ENCODE measurements at regions not wholly inside any gene's neighbourhood (a gene's known extent, or its start where the extent isn't known, plus 50 kb on each side); places are given as distances from the start of the nearest gene placed in this dataset.

DNA sequence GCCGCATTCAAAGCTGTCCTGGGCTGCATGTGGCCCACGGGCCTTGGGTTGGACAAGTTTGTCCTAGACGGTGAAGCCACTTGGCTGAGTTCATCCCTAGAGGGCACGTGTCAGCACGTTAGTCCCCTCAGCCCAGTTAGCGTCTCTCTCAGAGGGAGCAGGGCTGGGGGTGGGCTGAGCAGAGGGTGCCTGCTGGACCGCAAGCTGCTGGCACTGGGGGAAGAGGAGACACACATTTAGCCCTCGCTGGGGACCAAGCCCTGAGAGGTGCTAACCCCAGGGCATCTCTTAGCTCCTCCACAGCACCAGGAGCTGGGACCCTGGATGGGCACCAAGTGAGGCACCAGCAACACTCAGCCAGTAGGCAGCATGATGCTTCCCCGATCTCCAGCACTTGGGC is 107.0 kb downstream of the SHANK2 start:
- CTCF ChIA-PET: no interaction called here
- TF ChIP-seq FOXM1 (IDR thresholded peaks at IDR 0.05; ENCODE audit: borderline replicate concordance) (no peak), L3MBTL2 (conservative IDR thresholded peaks at IDR 0.05) (no peak), LEF1 (IDR thresholded peaks at IDR 0.05; ENCODE audit: borderline replicate concordance) (no peak), ELF4 (IDR thresholded peaks at IDR 0.05) (no peak), BHLHE40 (IDR thresholded peaks at IDR 0.05; ENCODE audit: borderline replicate concordance) (no peak), FOXK2 (IDR thresholded peaks at IDR 0.05) (no peak), CTBP1 (IDR thresholded peaks at IDR 0.05; ENCODE audit: borderline replicate concordance) (no peak), SP1 (IDR thresholded peaks at IDR 0.05) (no peak), FOXA1 (IDR thresholded peaks at IDR 0.05) (no peak), NFRKB (IDR thresholded peaks at IDR 0.05) (no peak), HDGF (IDR thresholded peaks at IDR 0.05; ENCODE audit: borderline replicate concordance) (no peak), ZNF384 (IDR thresholded peaks at IDR 0.05) (no peak), ARNT (IDR thresholded peaks at IDR 0.05) (no peak), SUZ12 (IDR thresholded peaks at IDR 0.05) (no peak), TARDBP (IDR thresholded peaks at IDR 0.05) (no peak)
- TF ChIP-seq, protein P1, sequence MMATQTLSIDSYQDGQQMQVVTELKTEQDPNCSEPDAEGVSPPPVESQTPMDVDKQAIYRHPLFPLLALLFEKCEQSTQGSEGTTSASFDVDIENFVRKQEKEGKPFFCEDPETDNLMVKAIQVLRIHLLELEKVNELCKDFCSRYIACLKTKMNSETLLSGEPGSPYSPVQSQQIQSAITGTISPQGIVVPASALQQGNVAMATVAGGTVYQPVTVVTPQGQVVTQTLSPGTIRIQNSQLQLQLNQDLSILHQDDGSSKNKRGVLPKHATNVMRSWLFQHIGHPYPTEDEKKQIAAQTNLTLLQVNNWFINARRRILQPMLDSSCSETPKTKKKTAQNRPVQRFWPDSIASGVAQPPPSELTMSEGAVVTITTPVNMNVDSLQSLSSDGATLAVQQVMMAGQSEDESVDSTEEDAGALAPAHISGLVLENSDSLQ (IDR thresholded peaks at IDR 0.05): no peak
- DNase-seq (ENCODE audit: extremely low spot score): no peak
- POLR2A ChIA-PET: no interaction called here

GRCh38 chr11:71144736-71145135 is 107.6 kb downstream of the SHANK2 start:
- DNase-seq (ENCODE audit: extremely low spot score): no peak

DNA sequence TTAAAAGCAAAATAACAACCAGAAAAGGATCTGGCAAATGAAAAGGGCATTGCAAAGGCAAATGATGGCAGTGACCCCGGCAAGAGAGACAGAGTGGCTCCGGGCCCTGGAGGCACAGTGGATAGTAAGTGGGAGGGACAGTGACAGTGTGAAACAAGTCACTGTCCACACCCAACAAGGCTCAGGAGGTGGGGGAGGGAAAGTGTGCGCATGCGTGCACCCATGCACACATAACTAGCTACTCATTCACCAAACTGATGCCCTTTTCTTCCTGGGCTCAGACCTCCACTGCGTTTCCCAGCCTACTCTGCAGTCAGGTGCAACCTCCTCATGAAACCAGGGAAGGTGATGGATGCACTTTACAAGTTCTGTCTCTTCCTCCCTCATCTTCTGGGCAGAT is 108.4 kb downstream of the SHANK2 start:
- TF ChIP-seq FOXA1 (IDR thresholded peaks at IDR 0.05): no peak
- no peak for TF ChIP-seq TARDBP (IDR thresholded peaks at IDR 0.05)
- TF ChIP-seq CTBP1 (IDR thresholded peaks at IDR 0.05; ENCODE audit: borderline replicate concordance): no peak
- no peak for TF ChIP-seq SP1 (IDR thresholded peaks at IDR 0.05)
- TF ChIP-seq, protein P1 (IDR thresholded peaks at IDR 0.05): no peak
- CTCF ChIA-PET: no interaction called here
- no peak for DNase-seq (ENCODE audit: extremely low spot score)
- POLR2A ChIA-PET: no interaction called here

More at GRCh38 chr11:71144736-71145135, 107.6 kb downstream of the SHANK2 start:
- CTCF ChIA-PET: interaction anchor here (0.6 kb wide), 1 partner anchor 10 kb away, joined by 3 read pairs; no protein-coding TSS in a partner anchor
- TF ChIP-seq FOXA1 (IDR thresholded peaks at IDR 0.05) (no peak), ZNF384 (IDR thresholded peaks at IDR 0.05) (no peak), FOXK2 (IDR thresholded peaks at IDR 0.05) (no peak), CTBP1 (IDR thresholded peaks at IDR 0.05; ENCODE audit: borderline replicate concordance) (no peak), ARNT (IDR thresholded peaks at IDR 0.05) (no peak), SP1 (IDR thresholded peaks at IDR 0.05) (no peak), BHLHE40 (IDR thresholded peaks at IDR 0.05; ENCODE audit: borderline replicate concordance) (no peak), NFRKB (IDR thresholded peaks at IDR 0.05) (no peak), HDGF (IDR thresholded peaks at IDR 0.05; ENCODE audit: borderline replicate concordance) (no peak), LEF1 (IDR thresholded peaks at IDR 0.05; ENCODE audit: borderline replicate concordance) (no peak), L3MBTL2 (conservative IDR thresholded peaks at IDR 0.05) (no peak), TARDBP (IDR thresholded peaks at IDR 0.05) (no peak), FOXM1 (IDR thresholded peaks at IDR 0.05; ENCODE audit: borderline replicate concordance) (no peak), SUZ12 (IDR thresholded peaks at IDR 0.05) (no peak), ELF4 (IDR thresholded peaks at IDR 0.05) (no peak)
- TF ChIP-seq, protein P1 (IDR thresholded peaks at IDR 0.05): no peak
- POLR2A ChIA-PET: no interaction called here

DNA sequence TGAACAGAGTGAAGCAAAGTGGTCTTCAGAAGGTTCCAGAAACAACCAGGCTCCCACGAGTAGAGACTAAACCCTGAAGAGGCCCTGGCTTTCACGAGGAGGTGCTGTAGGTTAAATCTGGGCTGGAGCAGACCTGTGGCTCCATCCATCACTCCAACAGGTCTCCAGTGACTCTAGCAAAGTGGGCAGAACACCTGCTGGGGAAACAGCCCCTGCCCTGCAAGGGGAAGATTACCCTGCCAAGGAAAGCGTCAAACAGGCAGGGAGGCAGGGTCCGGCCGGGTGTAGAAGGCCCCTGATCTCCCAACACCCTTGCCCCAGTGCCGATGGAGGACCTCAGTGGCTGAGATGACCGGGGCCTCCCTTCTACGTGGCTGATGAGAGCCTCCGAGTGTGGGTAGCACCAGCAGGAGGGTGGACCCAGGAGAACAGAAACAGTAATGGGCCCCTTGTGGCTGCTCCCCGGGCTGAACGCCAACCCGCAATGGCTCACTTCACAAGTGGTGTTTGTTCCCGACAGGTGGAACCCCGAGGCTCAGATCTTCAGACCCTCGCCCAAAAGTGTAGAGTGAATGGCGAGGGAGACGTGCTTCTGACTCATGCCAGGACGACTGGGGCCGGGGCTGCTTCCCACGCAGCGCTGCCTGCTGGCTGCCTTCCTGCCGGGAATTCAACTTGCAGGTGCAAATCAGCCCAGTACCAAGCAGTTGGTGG is 112.0 kb downstream of the SHANK2 start:
- ChIA-PET CTCF (no interaction called here), POLR2A (no interaction called here)
- no peak for DNase-seq (ENCODE audit: extremely low spot score)
- no peak for TF ChIP-seq FOXK2 (IDR thresholded peaks at IDR 0.05)
- no peak for TF ChIP-seq SP1 (IDR thresholded peaks at IDR 0.05)
- no peak for TF ChIP-seq ELF4 (IDR thresholded peaks at IDR 0.05)
- TF ChIP-seq ARNT (IDR thresholded peaks at IDR 0.05): no peak
- TF ChIP-seq BHLHE40 (IDR thresholded peaks at IDR 0.05; ENCODE audit: borderline replicate concordance): no peak
- no peak for TF ChIP-seq HDGF (IDR thresholded peaks at IDR 0.05; ENCODE audit: borderline replicate concordance)
- TF ChIP-seq, protein P1 (IDR thresholded peaks at IDR 0.05): no peak
- no peak for TF ChIP-seq FOXM1 (IDR thresholded peaks at IDR 0.05; ENCODE audit: borderline replicate concordance)
- TF ChIP-seq LEF1 (IDR thresholded peaks at IDR 0.05; ENCODE audit: borderline replicate concordance): no peak
- TF ChIP-seq SUZ12 (IDR thresholded peaks at IDR 0.05): no peak

- no peak for DNase-seq (ENCODE audit: extremely low spot score)
- ChIA-PET POLR2A (no interaction called here), CTCF (no interaction called here)
- TF ChIP-seq FOXA1 (IDR thresholded peaks at IDR 0.05) (no peak), FOXM1 (IDR thresholded peaks at IDR 0.05; ENCODE audit: borderline replicate concordance) (no peak)
These were observed 112.7 kb downstream of the SHANK2 start for GRCh38 chr11:71139516-71140205.
